Naive B cell (primary cell): ENCODE measurements at regions not wholly inside any gene's neighbourhood (a gene's known extent, or its start where the extent isn't known, plus 50 kb on each side); places are given as distances from the start of the nearest gene placed in this dataset.
"Not testable (repeated sequence)": the region's sequence is repeated elsewhere in the genome, so short reads cannot be mapped to it uniquely, and the experiment has no call there.

Experiments used
- ATAC-seq, 2 donors: fragments of 150-1000 bp; cut with Tn5 transposase; 2 replicates each; pipeline ENCODE4 v1.10.0; 2021; ENCODE audit warnings: low read depth in 2 of 2, mild to moderate bottlenecking in 2 of 2, moderate library complexity in 2 of 2
- DNase-seq: peaks from one replicate; pipeline ENCODE4 v3.0.0; 2022
- H3K27ac Mint-ChIP-seq, 6 donors: one replicate each; pipeline ENCODE4 v1.8.0; 2020 to 2022; ENCODE audit warnings: mild to moderate bottlenecking in 6 of 6, mixed read lengths in 6 of 6, moderate library complexity in 5 of 6, inconsistent platforms in 2 of 6
- H3K27me3 Mint-ChIP-seq, 3 donors: one replicate each; pipeline ENCODE4 v1.8.0; 2021 to 2022; ENCODE audit warnings: mixed read lengths in 3 of 3, mild to moderate bottlenecking in 1 of 3
- H3K36me3 Mint-ChIP-seq, 2 donors: one replicate each; pipeline ENCODE4 v1.8.0; 2020 to 2022; ENCODE audit warnings: mixed read lengths in 2 of 2, inconsistent platforms in 1 of 2, mild to moderate bottlenecking in 1 of 2
- H3K4me1 Mint-ChIP-seq, 3 donors: one replicate each; pipeline ENCODE4 v1.8.0; 2020 to 2022; ENCODE audit warnings: mixed read lengths in 3 of 3, inconsistent platforms in 1 of 3, mild to moderate bottlenecking in 1 of 3, moderate library complexity in 1 of 3
- H3K4me3 Mint-ChIP-seq, 8 donors: one replicate each; pipeline ENCODE4 v1.8.0; 2020 to 2022; ENCODE audit warnings: mild to moderate bottlenecking in 8 of 8, mixed read lengths in 8 of 8, moderate library complexity in 8 of 8, inconsistent platforms in 2 of 8
- H3K9me3 Mint-ChIP-seq, 7 donors: one replicate each; pipeline ENCODE4 v1.8.0; 2020 to 2022; ENCODE audit warnings: mixed read lengths in 7 of 7, mild to moderate bottlenecking in 5 of 7, inconsistent platforms in 2 of 7, moderate library complexity in 1 of 7

GRCh38 chr5:63473335-63473967, 488.8 kb downstream of the HTR1A start:
- DNase-seq (no peak), ATAC-seq (no peak)
- Mint-ChIP-seq H3K36me3 (no peaks in the 10 kb centered on the region), H3K27ac (no peak overlapping the region), H3K9me3 (peaks cover 3 to 9% (median 6%) of the 10 kb centered on the region in 7 donors), H3K4me1 (no peaks in the 10 kb centered on the region), H3K4me3 (no peak overlapping the region), H3K27me3 (no peaks in the 10 kb centered on the region)

GRCh38 chr5:63456279-63456678, 506.0 kb downstream of the HTR1A start:
- Mint-ChIP-seq H3K27me3 (no peaks in the 10 kb centered on the region), H3K9me3 (peaks cover 0 to 9% (median 0%) of the 10 kb centered on the region in 7 donors), H3K36me3 (no peaks in the 10 kb centered on the region), H3K27ac (no peak overlapping the region), H3K4me1 (no peaks in the 10 kb centered on the region), H3K4me3 (no peak overlapping the region)
- DNase-seq (no peak), ATAC-seq (no peak)

GRCh38 chr5:63451188-63451587, 511.1 kb downstream of the HTR1A start:
- Mint-ChIP-seq H3K9me3 (no peaks in the 10 kb centered on the region), H3K4me3 (no peak overlapping the region), H3K4me1 (no peaks in the 10 kb centered on the region), H3K27me3 (no peaks in the 10 kb centered on the region), H3K27ac (no peak overlapping the region), H3K36me3 (no peaks in the 10 kb centered on the region)
- ATAC-seq (no peak), DNase-seq (no peak)

GRCh38 chr5:63439537-63439936, 522.7 kb downstream of the HTR1A start:
- H3K27me3 Mint-ChIP-seq: no peaks in the 10 kb centered on the region
- H3K4me3 Mint-ChIP-seq: no peak overlapping the region
- no peak overlapping the region for H3K27ac Mint-ChIP-seq
- peaks cover 0 to 4% (median 1%) of the 10 kb centered on the region in 7 donors for H3K9me3 Mint-ChIP-seq
- no peaks in the 10 kb centered on the region for H3K4me1 Mint-ChIP-seq
- H3K36me3 Mint-ChIP-seq: no peaks in the 10 kb centered on the region
- no peak for DNase-seq
- ATAC-seq: no peak

- DNase-seq (no peak), ATAC-seq (no peak)
- H3K36me3 Mint-ChIP-seq: no peaks in the 10 kb centered on the region
- H3K4me3 Mint-ChIP-seq: no peak overlapping the region
- H3K27me3 Mint-ChIP-seq: no peaks in the 10 kb centered on the region
- peaks cover 0 to 3% (median 0%) of the 10 kb centered on the region in 7 donors for H3K9me3 Mint-ChIP-seq
- H3K4me1 Mint-ChIP-seq: no peaks in the 10 kb centered on the region
- no peak overlapping the region for H3K27ac Mint-ChIP-seq
Observed at GRCh38 chr5:63409737-63410136, 552.5 kb downstream of the HTR1A start.

GRCh38 chr5:63408984-63409383, 553.3 kb downstream of the HTR1A start:
- Mint-ChIP-seq H3K36me3 (no peaks in the 10 kb centered on the region), H3K4me1 (no peaks in the 10 kb centered on the region), H3K27me3 (no peaks in the 10 kb centered on the region), H3K4me3 (no peak overlapping the region), H3K27ac (no peak overlapping the region), H3K9me3 (peaks cover 0 to 2% (median 0%) of the 10 kb centered on the region in 7 donors)
- no peak for ATAC-seq
- DNase-seq: no peak

GRCh38 chr5:63401436-63402046, 560.7 kb downstream of the HTR1A start:
- no peaks in the 10 kb centered on the region for H3K36me3 Mint-ChIP-seq
- no peaks in the 10 kb centered on the region for H3K4me1 Mint-ChIP-seq
- H3K4me3 Mint-ChIP-seq: no peak overlapping the region
- H3K27ac Mint-ChIP-seq: no peak overlapping the region
- no peak for ATAC-seq
- peaks cover 0 to 3% (median 0%) of the 10 kb centered on the region in 3 donors for H3K27me3 Mint-ChIP-seq
- no peaks in the 10 kb centered on the region for H3K9me3 Mint-ChIP-seq
- DNase-seq: no peak

- Mint-ChIP-seq H3K4me3 (no peak overlapping the region), H3K27ac (no peak overlapping the region), H3K4me1 (no peaks in the 10 kb centered on the region), H3K9me3 (peaks cover 0 to 1% (median 0%) of the 10 kb centered on the region in 7 donors), H3K36me3 (no peaks in the 10 kb centered on the region), H3K27me3 (peaks cover 0 to 3% (median 0%) of the 10 kb centered on the region in 3 donors)
- ATAC-seq (no peak), DNase-seq (no peak)
Observed at GRCh38 chr5:63400079-63400478, 562.2 kb downstream of the HTR1A start.

- Mint-ChIP-seq H3K4me1 (no peaks in the 10 kb centered on the region), H3K27ac (no peak overlapping the region), H3K4me3 (no peak overlapping the region), H3K36me3 (no peaks in the 10 kb centered on the region), H3K27me3 (peaks cover 0 to 3% (median 0%) of the 10 kb centered on the region in 3 donors), H3K9me3 (peaks cover 0 to 1% (median 0%) of the 10 kb centered on the region in 7 donors)
- DNase-seq (no peak), ATAC-seq (no peak)
Observed at GRCh38 chr5:63398346-63398745, 563.9 kb downstream of the HTR1A start.

- not testable (repeated sequence) for H3K36me3 Mint-ChIP-seq, H3K4me1 Mint-ChIP-seq, DNase-seq, H3K27ac Mint-ChIP-seq, H3K4me3 Mint-ChIP-seq, ATAC-seq, H3K9me3 Mint-ChIP-seq, H3K27me3 Mint-ChIP-seq
Observed at GRCh38 chr5:63388188-63388587, 574.1 kb downstream of the HTR1A start.

GRCh38 chr5:63375851-63376250, 586.4 kb downstream of the HTR1A start:
- no peak overlapping the region for H3K27ac Mint-ChIP-seq
- ATAC-seq: no peak
- no peaks in the 10 kb centered on the region for H3K27me3 Mint-ChIP-seq
- no peaks in the 10 kb centered on the region for H3K4me1 Mint-ChIP-seq
- peaks cover 0 to 11% (median 5%) of the 10 kb centered on the region in 7 donors for H3K9me3 Mint-ChIP-seq
- no peak for DNase-seq
- H3K36me3 Mint-ChIP-seq: no peaks in the 10 kb centered on the region
- no peak overlapping the region for H3K4me3 Mint-ChIP-seq

- ATAC-seq (no peak), DNase-seq (no peak)
- Mint-ChIP-seq H3K4me3 (no peak overlapping the region), H3K27me3 (no peaks in the 10 kb centered on the region), H3K27ac (no peak overlapping the region), H3K4me1 (no peaks in the 10 kb centered on the region), H3K9me3 (peaks cover 0 to 11% (median 4%) of the 10 kb centered on the region in 7 donors), H3K36me3 (no peaks in the 10 kb centered on the region)
Observed at GRCh38 chr5:63374085-63374484, 588.2 kb downstream of the HTR1A start.

- DNase-seq (no peak), ATAC-seq (no peak)
- Mint-ChIP-seq H3K4me1 (no peaks in the 10 kb centered on the region), H3K27ac (no peak overlapping the region), H3K4me3 (no peak overlapping the region), H3K36me3 (no peaks in the 10 kb centered on the region), H3K27me3 (no peaks in the 10 kb centered on the region), H3K9me3 (peaks cover 0 to 5% (median 0%) of the 10 kb centered on the region in 7 donors)
Observed at GRCh38 chr5:63351164-63351563, 611.1 kb downstream of the HTR1A start.

GRCh38 chr5:63346451-63346850, 615.8 kb downstream of the HTR1A start:
- peaks cover 0 to 12% (median 2%) of the 10 kb centered on the region in 7 donors for H3K9me3 Mint-ChIP-seq
- H3K4me1 Mint-ChIP-seq: no peaks in the 10 kb centered on the region
- no peaks in the 10 kb centered on the region for H3K27me3 Mint-ChIP-seq
- DNase-seq: no peak
- ATAC-seq: no peak
- H3K4me3 Mint-ChIP-seq: no peak overlapping the region
- H3K27ac Mint-ChIP-seq: no peak overlapping the region
- no peaks in the 10 kb centered on the region for H3K36me3 Mint-ChIP-seq
